ENCODE measurements at regions not wholly inside any gene's neighbourhood (a gene's known extent, or its start where the extent isn't known, plus 50 kb on each side); places are given as distances from the start of the nearest gene placed in this dataset.

GRCh38 chr2:45216118-45216517 lies 206.9 kb upstream of the SIX2 start:
- DNase-seq (ENCODE audit: low spot score) (no peak), ATAC-seq (no peak)
- no peaks in the 10 kb centered on the region for H3K4me1 Mint-ChIP-seq (ENCODE audit: low read depth in 2 of 2)
- H3K27ac Mint-ChIP-seq: no peak overlapping the region
- H3K27me3 Mint-ChIP-seq: peaks cover 13 to 32% of the 10 kb centered on the region in 2 donors
- H3K36me3 Mint-ChIP-seq: no peaks in the 10 kb centered on the region
- H3K9me3 Mint-ChIP-seq: no peaks in the 10 kb centered on the region
- no peak overlapping the region for H3K4me3 Mint-ChIP-seq

GRCh38 chr2:45214550-45214949 lies 205.3 kb upstream of the SIX2 start:
- Mint-ChIP-seq H3K27me3 (peaks cover 14 to 41% of the 10 kb centered on the region in 2 donors), H3K4me1 (ENCODE audit: low read depth in 2 of 2) (no peaks in the 10 kb centered on the region), H3K9me3 (no peaks in the 10 kb centered on the region), H3K27ac (no peak overlapping the region), H3K4me3 (no peak overlapping the region), H3K36me3 (no peaks in the 10 kb centered on the region)
- DNase-seq (ENCODE audit: low spot score): no peak
- ATAC-seq: no peak

- no peak for ATAC-seq
- no peaks in the 10 kb centered on the region for H3K4me1 Mint-ChIP-seq (ENCODE audit: low read depth in 2 of 2)
- DNase-seq (ENCODE audit: low spot score): no peak
- no peaks in the 10 kb centered on the region for H3K9me3 Mint-ChIP-seq
- no peak overlapping the region for H3K27ac Mint-ChIP-seq
- no peaks in the 10 kb centered on the region for H3K36me3 Mint-ChIP-seq
- no peak overlapping the region for H3K4me3 Mint-ChIP-seq
- peaks cover 14 to 35% of the 10 kb centered on the region in 2 donors for H3K27me3 Mint-ChIP-seq
Observed at GRCh38 chr2:45212953-45213635, 203.8 kb upstream of the SIX2 start.

- H3K27ac Mint-ChIP-seq: no peak overlapping the region
- no peaks in the 10 kb centered on the region for H3K4me1 Mint-ChIP-seq (ENCODE audit: low read depth in 2 of 2)
- DNase-seq (ENCODE audit: low spot score) (no peak), ATAC-seq (no peak)
- no peak overlapping the region for H3K4me3 Mint-ChIP-seq
- H3K27me3 Mint-ChIP-seq: peaks cover 14 to 31% of the 10 kb centered on the region in 2 donors
- no peaks in the 10 kb centered on the region for H3K9me3 Mint-ChIP-seq
- H3K36me3 Mint-ChIP-seq: no peaks in the 10 kb centered on the region
Observed at GRCh38 chr2:45211636-45212035, 202.4 kb upstream of the SIX2 start.

- no peak for DNase-seq (ENCODE audit: low spot score)
- H3K9me3 Mint-ChIP-seq: no peaks in the 10 kb centered on the region
- H3K4me1 Mint-ChIP-seq (ENCODE audit: low read depth in 2 of 2): no peaks in the 10 kb centered on the region
- ATAC-seq: no peak
- H3K4me3 Mint-ChIP-seq: no peak overlapping the region
- peaks cover 8 to 21% of the 10 kb centered on the region in 2 donors for H3K27me3 Mint-ChIP-seq
- H3K36me3 Mint-ChIP-seq: no peaks in the 10 kb centered on the region
- no peak overlapping the region for H3K27ac Mint-ChIP-seq
Observed at GRCh38 chr2:45210462-45211195, 201.4 kb upstream of the SIX2 start.

- ATAC-seq (no peak), DNase-seq (ENCODE audit: low spot score) (no peak)
- no peaks in the 10 kb centered on the region for H3K4me1 Mint-ChIP-seq (ENCODE audit: low read depth in 2 of 2)
- H3K36me3 Mint-ChIP-seq: no peaks in the 10 kb centered on the region
- H3K9me3 Mint-ChIP-seq: no peaks in the 10 kb centered on the region
- peaks cover 8 to 21% of the 10 kb centered on the region in 2 donors for H3K27me3 Mint-ChIP-seq
- no peak overlapping the region for H3K4me3 Mint-ChIP-seq
- H3K27ac Mint-ChIP-seq: no peak overlapping the region
Observed at GRCh38 chr2:45209875-45210274, 200.6 kb upstream of the SIX2 start.

GRCh38 chr2:45209302-45209701 lies 200.1 kb upstream of the SIX2 start:
- Mint-ChIP-seq H3K4me1 (ENCODE audit: low read depth in 2 of 2) (no peaks in the 10 kb centered on the region), H3K27ac (no peak overlapping the region), H3K27me3 (peaks cover 8 to 23% of the 10 kb centered on the region in 2 donors), H3K4me3 (no peak overlapping the region), H3K36me3 (no peaks in the 10 kb centered on the region), H3K9me3 (no peaks in the 10 kb centered on the region)
- DNase-seq (ENCODE audit: low spot score) (no peak), ATAC-seq (no peak)

- H3K27ac Mint-ChIP-seq: no peak overlapping the region
- peaks cover 5% of the 10 kb centered on the region for H3K9me3 Mint-ChIP-seq
- H3K27me3 Mint-ChIP-seq: peaks cover 7 to 34% of the 10 kb centered on the region in 2 donors
- DNase-seq (ENCODE audit: low spot score) (no peak), ATAC-seq (no peak)
- no peaks in the 10 kb centered on the region for H3K4me1 Mint-ChIP-seq (ENCODE audit: low read depth in 2 of 2)
- no peaks in the 10 kb centered on the region for H3K36me3 Mint-ChIP-seq
- H3K4me3 Mint-ChIP-seq: no peak overlapping the region
Observed at GRCh38 chr2:45207101-45207500, 197.8 kb upstream of the SIX2 start.

GRCh38 chr2:45205985-45206384 lies 196.7 kb upstream of the SIX2 start:
- no peaks in the 10 kb centered on the region for H3K4me1 Mint-ChIP-seq (ENCODE audit: low read depth in 2 of 2)
- DNase-seq (ENCODE audit: low spot score) (no peak), ATAC-seq (no peak)
- H3K4me3 Mint-ChIP-seq: no peak overlapping the region
- no peaks in the 10 kb centered on the region for H3K36me3 Mint-ChIP-seq
- H3K9me3 Mint-ChIP-seq: peaks cover 5% of the 10 kb centered on the region
- no peak overlapping the region for H3K27ac Mint-ChIP-seq
- H3K27me3 Mint-ChIP-seq: peaks cover 11 to 40% of the 10 kb centered on the region in 2 donors

GRCh38 chr2:45205480-45205879 lies 196.2 kb upstream of the SIX2 start:
- Mint-ChIP-seq H3K27ac (no peak overlapping the region), H3K36me3 (no peaks in the 10 kb centered on the region), H3K4me3 (no peak overlapping the region), H3K9me3 (peaks cover 5% of the 10 kb centered on the region), H3K27me3 (peaks cover 9 to 35% of the 10 kb centered on the region in 2 donors), H3K4me1 (ENCODE audit: low read depth in 2 of 2) (no peaks in the 10 kb centered on the region)
- DNase-seq (ENCODE audit: low spot score) (no peak), ATAC-seq (no peak)

- no peak overlapping the region for H3K27ac Mint-ChIP-seq
- H3K4me1 Mint-ChIP-seq (ENCODE audit: low read depth in 2 of 2): no peaks in the 10 kb centered on the region
- H3K36me3 Mint-ChIP-seq: no peaks in the 10 kb centered on the region
- peaks cover 5% of the 10 kb centered on the region for H3K9me3 Mint-ChIP-seq
- ATAC-seq: no peak
- DNase-seq (ENCODE audit: low spot score): no peak
- no peak overlapping the region for H3K4me3 Mint-ChIP-seq
- peaks cover 9 to 32% of the 10 kb centered on the region in 2 donors for H3K27me3 Mint-ChIP-seq
Observed at GRCh38 chr2:45203400-45203799, 194.1 kb upstream of the SIX2 start.

GRCh38 chr2:45199973-45200372 lies 190.7 kb upstream of the SIX2 start:
- H3K4me3 Mint-ChIP-seq: no peak overlapping the region
- H3K27ac Mint-ChIP-seq: no peak overlapping the region
- ATAC-seq (no peak), DNase-seq (ENCODE audit: low spot score) (no peak)
- peaks cover 5% of the 10 kb centered on the region for H3K9me3 Mint-ChIP-seq
- H3K4me1 Mint-ChIP-seq (ENCODE audit: low read depth in 2 of 2): no peaks in the 10 kb centered on the region
- no peaks in the 10 kb centered on the region for H3K36me3 Mint-ChIP-seq
- H3K27me3 Mint-ChIP-seq: peaks cover 16 to 63% of the 10 kb centered on the region in 2 donors

GRCh38 chr2:45195916-45196315 lies 186.7 kb upstream of the SIX2 start:
- H3K4me3 Mint-ChIP-seq: no peak overlapping the region
- no peak for ATAC-seq
- no peak for DNase-seq (ENCODE audit: low spot score)
- H3K9me3 Mint-ChIP-seq: no peaks in the 10 kb centered on the region
- H3K27ac Mint-ChIP-seq: no peak overlapping the region
- H3K27me3 Mint-ChIP-seq: peaks cover 17 to 49% of the 10 kb centered on the region in 2 donors
- H3K36me3 Mint-ChIP-seq: no peaks in the 10 kb centered on the region
- H3K4me1 Mint-ChIP-seq (ENCODE audit: low read depth in 2 of 2): no peaks in the 10 kb centered on the region

GRCh38 chr2:45194596-45194995 lies 185.3 kb upstream of the SIX2 start:
- H3K36me3 Mint-ChIP-seq: no peaks in the 10 kb centered on the region

More at GRCh38 chr2:45194596-45194995, 185.3 kb upstream of the SIX2 start:
- no peak overlapping the region for H3K4me3 Mint-ChIP-seq
- H3K9me3 Mint-ChIP-seq: no peaks in the 10 kb centered on the region
- DNase-seq (ENCODE audit: low spot score) (no peak), ATAC-seq (no peak)
- peaks cover 17 to 62% of the 10 kb centered on the region in 2 donors for H3K27me3 Mint-ChIP-seq
- H3K27ac Mint-ChIP-seq: no peak overlapping the region
- H3K4me1 Mint-ChIP-seq (ENCODE audit: low read depth in 2 of 2): no peaks in the 10 kb centered on the region

Measured in natural killer cell treated with Interleukin-12 subunit alpha and Interleukin-12 subunit beta and Interleukin-15 and Interleukin-18, amount 100 ng/mL, for 72 hours (primary cell).